Ecto neural progenitor cell (in vitro differentiated cells): ENCODE measurements at regions not wholly inside any gene's neighbourhood (a gene's known extent, or its start where the extent isn't known, plus 50 kb on each side); places are given as distances from the start of the nearest gene placed in this dataset.

ENCODE experiments used
- DNase-seq: peaks from one replicate; pipeline ENCODE4 v3.0.0-alpha.2; 2018; ENCODE audit warnings: low spot score

GRCh38 chr14:100659345-100660001, 67.2 kb upstream of the DLK1 start:
- no peak for DNase-seq

DNA sequence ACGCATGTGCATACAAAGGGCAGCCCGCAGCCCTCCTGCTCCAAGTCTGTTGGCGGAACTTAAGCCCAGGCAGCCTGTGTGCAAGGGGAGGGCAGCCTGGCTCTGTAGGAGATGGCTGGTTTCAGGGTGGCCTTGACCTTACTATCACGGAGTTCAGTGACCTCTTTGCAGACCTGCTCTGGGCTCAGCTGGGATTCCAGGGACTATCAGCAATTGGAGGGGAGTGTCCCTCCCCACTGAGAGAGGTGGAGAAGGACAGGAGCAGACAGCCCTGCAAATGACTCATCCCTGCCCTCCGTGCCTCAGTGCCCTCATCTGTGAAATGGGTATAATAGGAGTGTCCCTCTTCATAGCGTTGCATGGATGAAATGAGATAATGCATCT, 66.2 kb upstream of the DLK1 start:
- no peak for DNase-seq

- DNase-seq, result no peak
Measured at GRCh38 chr14:100660882-100661635, 65.6 kb upstream of the DLK1 start.

GRCh38 chr14:100662879-100663760, 63.6 kb upstream of the DLK1 start:
- DNase-seq, result peak; percentile 79

DNA sequence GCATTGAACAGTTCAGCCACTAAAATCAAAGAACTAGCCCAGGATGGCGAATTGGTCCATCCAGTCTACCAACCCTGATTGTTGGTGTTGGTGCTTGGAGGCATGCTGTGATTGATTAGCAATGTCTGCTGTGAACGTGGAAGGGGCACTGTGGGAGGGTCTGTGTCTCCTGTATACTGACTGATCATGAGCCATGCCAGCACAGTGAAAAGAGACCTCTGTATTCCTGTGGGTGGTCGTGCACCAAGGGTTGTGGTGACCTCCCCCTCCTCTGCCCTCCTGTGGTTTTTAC, 63.0 kb upstream of the DLK1 start:
- no peak for DNase-seq

DNA sequence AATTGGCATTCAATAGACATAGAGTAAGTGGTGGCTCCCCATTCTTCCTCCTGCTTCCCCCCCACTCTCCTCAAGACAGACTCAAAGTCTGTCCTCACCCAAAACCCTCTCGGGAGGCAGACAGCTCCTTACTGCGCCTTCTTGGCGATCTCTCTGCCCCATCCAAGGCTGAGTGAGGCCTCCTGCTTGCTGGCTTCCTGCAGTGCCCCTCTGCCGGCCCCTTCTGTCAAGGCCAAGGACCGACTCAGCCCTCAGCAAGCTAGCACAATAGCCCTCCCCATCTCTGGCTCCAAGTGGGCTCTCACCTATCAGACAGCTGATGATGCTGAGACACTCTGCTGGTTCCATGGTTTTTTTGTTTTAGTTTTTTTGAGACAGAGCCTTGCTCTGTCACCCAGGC, 62.5 kb upstream of the DLK1 start:
- DNase-seq, result no peak

- DNase-seq, result no peak
Measured at GRCh38 chr14:100664841-100665510, 61.7 kb upstream of the DLK1 start.

GRCh38 chr14:100665511-100666032, 61.1 kb upstream of the DLK1 start:
- DNase-seq, result no peak

DNA sequence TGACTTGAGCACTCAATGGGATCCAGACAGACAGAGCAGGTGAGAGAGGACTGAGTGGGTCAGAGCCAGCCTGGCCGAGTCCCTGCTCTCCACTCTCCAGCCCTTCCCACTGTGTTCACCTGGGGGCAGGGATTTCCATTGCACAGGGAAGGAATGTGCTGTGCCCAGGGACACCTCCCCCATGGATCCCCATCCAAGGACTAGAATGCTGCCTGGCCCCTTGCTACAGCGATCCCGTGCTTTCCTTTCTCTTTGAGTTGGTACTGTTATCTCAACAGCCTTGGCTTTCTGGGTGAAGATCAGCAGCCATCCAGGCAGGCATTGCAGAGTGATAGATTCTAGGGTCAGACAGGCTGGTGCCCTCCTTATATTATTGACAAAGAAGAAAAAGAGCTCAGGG, 60.3 kb upstream of the DLK1 start:
- DNase-seq, result no peak

- no peak for DNase-seq
Measured at GRCh38 chr14:100666851-100667250, 59.8 kb upstream of the DLK1 start.

GRCh38 chr14:100667656-100668055, 59.0 kb upstream of the DLK1 start:
- no peak for DNase-seq

DNA sequence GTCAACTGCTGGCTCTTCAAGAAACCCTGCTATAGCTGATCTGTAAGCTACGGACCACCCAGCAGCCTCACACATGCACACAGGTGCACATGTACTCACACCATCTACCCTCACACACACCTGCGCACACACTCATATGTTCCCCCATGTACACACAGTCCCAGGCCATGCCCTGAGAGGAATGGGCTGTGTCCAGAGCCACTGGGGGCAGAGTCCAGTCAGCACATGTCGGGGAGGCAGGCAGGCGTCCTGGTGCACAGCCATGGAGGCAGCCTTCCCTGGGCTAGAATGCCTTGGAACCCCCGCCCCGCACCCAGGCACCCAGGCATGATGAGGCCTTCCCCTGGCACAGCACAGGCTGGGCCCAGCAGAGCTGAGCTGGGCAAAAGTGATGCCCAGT, 58.3 kb upstream of the DLK1 start:
- no peak for DNase-seq

- DNase-seq, result no peak
Measured at GRCh38 chr14:100669011-100669412, 57.7 kb upstream of the DLK1 start.

- DNase-seq, result no peak
Measured at GRCh38 chr14:100669468-100669867, 57.2 kb upstream of the DLK1 start.

DNA sequence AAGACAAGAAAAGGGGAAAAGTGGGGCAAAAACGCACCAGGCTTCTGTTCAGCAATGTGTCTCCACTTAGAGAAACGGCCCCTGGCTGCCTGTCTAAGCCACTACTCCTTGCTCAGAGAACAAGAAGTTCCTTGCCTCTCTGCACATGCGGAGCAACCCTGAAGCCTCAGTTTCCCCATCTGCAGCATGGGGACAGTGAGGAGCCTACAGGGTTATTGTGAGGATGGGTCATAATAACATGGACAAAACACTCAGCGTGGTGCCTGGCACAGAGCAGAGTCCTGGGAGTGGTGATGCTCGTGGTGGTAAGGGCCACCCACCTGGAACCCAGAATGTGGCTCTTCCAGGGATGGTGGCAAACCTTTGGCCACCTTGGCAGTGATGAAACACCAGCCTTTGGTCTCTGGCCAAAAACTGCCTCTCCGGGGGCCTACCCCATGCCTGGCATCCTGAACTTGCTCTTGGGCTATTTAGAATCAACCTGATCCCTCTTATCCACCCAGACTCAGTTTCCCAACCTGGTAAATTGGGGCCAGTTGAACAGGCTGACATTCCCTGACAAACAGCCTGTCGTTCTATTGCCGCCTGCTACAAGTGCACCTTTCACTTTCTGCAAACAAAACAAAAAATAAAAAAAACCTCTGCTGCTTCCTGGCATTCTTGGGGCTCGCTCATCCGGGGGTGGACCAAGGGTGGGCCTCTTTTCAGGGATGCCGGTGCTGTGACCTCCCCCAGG, 56.5 kb upstream of the DLK1 start:
- no peak for DNase-seq

DNA sequence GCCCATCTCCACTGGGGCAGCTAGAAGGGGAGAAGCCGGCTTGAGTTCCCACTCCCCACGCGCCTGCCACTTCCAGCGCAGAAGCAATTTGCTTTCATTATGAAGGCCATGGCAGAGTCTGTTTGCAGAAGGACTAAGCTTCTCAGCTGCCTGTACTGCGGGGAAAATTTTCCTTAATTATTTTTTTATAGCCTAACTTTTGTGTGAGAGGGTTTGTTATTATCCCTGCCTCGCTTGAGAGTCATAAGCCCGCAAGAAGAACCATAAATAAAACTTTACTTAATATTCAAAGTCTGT, 56.0 kb upstream of the DLK1 start:
- DNase-seq, result no peak

GRCh38 chr14:100671386-100671901, 55.2 kb upstream of the DLK1 start:
- DNase-seq, result no peak

DNA sequence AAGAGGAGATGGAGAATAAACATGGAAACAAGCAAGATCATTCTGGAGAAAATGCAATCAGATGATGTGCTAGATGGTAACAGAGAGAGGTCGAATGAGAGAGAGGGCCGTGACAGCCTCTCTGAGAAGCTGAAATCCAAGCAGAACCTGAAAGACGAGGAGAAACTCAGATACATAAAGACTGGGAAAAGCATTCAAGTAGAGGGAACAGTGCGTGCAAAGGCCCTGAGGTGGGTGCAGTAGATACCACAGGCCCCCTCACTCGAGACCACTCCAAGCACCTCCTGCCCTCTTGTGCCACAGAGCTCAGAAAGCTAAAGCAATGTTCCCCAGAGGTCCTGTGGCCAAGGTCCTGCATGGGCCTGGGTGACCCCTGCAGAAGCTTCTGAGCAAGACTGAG, 54.8 kb upstream of the DLK1 start:
- DNase-seq, result no peak

GRCh38 chr14:100673085-100673806, 53.4 kb upstream of the DLK1 start:
- no peak for DNase-seq

DNA sequence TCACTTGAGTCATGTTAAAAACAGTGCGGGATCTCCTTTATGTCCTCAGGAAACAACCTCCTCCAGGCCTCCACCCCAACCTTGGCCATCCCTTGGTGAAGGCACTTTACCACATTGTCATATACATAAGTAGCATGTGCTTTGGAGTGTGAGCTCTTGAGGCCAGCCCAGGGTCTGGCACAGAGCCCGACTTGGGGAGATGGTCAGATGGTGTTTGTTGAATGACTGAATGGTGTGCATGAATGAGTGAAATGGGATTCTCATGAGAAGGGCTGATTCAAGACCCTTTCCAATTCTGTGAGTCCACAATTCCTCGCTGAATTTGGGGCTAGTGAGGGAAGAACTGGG, 52.9 kb upstream of the DLK1 start:
- DNase-seq, result no peak

DNA sequence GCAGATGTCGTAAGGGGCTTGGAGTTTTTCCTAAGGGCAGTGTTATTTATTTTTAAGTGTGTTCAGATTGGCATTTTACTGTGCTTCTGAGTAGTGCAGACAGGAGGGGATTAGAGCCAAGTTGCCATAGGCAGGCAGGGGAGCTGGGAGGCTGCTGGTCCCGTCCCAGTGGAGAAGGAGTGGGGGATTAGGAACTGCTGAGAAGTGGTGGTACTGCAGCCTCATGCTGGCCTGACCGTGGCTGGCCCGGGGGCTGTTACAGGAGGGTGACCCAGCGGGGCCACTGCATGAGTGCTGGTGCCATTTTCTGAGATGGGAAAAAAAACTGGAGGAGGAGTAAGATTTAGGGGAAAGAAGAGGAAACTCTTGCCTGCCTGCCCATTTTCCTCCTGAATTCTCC, 52.3 kb upstream of the DLK1 start:
- DNase-seq, result no peak
